Heart right ventricle (tissue), 16 donors: ENCODE measurements at regions not wholly inside any gene's neighbourhood (a gene's known extent, or its start where the extent isn't known, plus 50 kb on each side); places are given as distances from the start of the nearest gene placed in this dataset.
A peak's percentile ranks its signal among the peaks of the same experiment; 100 is the strongest.

Source experiments
- ATAC-seq, 8 donors: fragments of 200-7000 bp; cut with Tn5 transposase; one replicate each; pipeline ENCODE4 v1.9.1; 2020; ENCODE audit warnings: mild to moderate bottlenecking in 8 of 8, moderate library complexity in 8 of 8, moderate number of reproducible peaks in 1 of 8
- DNase-seq, 2 donors: peaks; one replicate each; pipeline ENCODE4 v3.0.0-alpha.2; 2020
- H3K27ac ChIP-seq, 10 donors: fragments of 200-600 bp; sonication (generic) in 2 of 10; one replicate each; pipeline versions ENCODE4 v1.5.0 to v1.8.0; 2020 to 2022; ENCODE audit warnings: mild to moderate bottlenecking in 3 of 10
- H3K27me3 ChIP-seq, 7 donors: fragments of 200-600 bp; one replicate each; pipeline ENCODE4 v1.8.0; 2021 to 2022; ENCODE audit warnings: mild to moderate bottlenecking in 2 of 7
- H3K36me3 ChIP-seq, 9 donors: fragments of 200-600 bp; sonication (generic) in 1 of 9; one replicate each; pipeline versions ENCODE4 v1.5.0 to v1.8.0; 2020 to 2022; ENCODE audit warnings: mild to moderate bottlenecking in 2 of 9
- H3K4me1 ChIP-seq, 9 donors: fragments of 200-600 bp; sonication (generic) in 1 of 9; one replicate each; pipeline versions ENCODE4 v1.5.0 to v1.8.0; 2020 to 2022; ENCODE audit warnings: mild to moderate bottlenecking in 4 of 9
- H3K4me3 ChIP-seq, 10 donors: fragments of 200-600 bp; sonication (generic) in 2 of 10; one replicate each; pipeline versions ENCODE4 v1.5.0 to v1.8.0; 2020 to 2022; ENCODE audit warnings: mild to moderate bottlenecking in 7 of 10, moderate library complexity in 2 of 10
- H3K9me3 ChIP-seq, 11 donors: fragments of 200-600 bp in 10 of 11; sonication (generic) in 2 of 11; one replicate each; pipeline versions ENCODE4 v1.5.0 to v1.8.0; 2013 to 2022; ENCODE audit warnings: mild to moderate bottlenecking in 2 of 11, control low read depth in 1 of 11, moderate library complexity in 1 of 11
- WGBS, 2 donors: extraction: QIAGEN DNeasy Blood & Tissue Kit; methylation state at CpG; one replicate each; pipeline ENCODE4 v1.1.7; 2013; ENCODE audit warnings: inconsistent platforms in 1 of 2; 5-methylcytosine and 5-hydroxymethylcytosine counted together
- intact Hi-C, 10 donors: fragments of 100-400 bp; cut with DNase I; formaldehyde crosslinking; loops; one replicate each; pipeline versions ENCODE4 v1.11.1 to v1.14.2; 2022
- TF ChIP-seq, protein P1 (sequence below), 9 donors: fragments of 200-600 bp; sonication (generic) in 2 of 9; IDR thresholded peaks; one replicate each; pipeline versions ENCODE4 v1.5.0 to v1.8.0; 2021 to 2022; ENCODE audit warnings: antibody characterized with exemption in 9 of 9, mild to moderate bottlenecking in 5 of 9, moderate library complexity in 1 of 9
- donor health status: Arrhythmogenic right ventricular cardiomyopathy.
- donor health status: ischemic (EF 13 %, LVEDD 7.1; RV severe dilation, severe dysfunction).
- donor health status: healthy with polysubstance abuse.
- donor health status: DM: no; HTN: yes; CAD: no.
- donor health status: DM: no; HTN: no; CAD: no.
- donor health status: ischemic (EF 25% LVEDD 6.9; RV normal size, moderate dysfunction).
- donor health status: ischemic (EF 25% LVEDD 5.7; RV mildly dilated, moderate dysfunction).
- donor health status: healthy.
- donor health status: DM: yes; HTN: yes; CAD: no.
- donor health status: Ischemic cardiomyopathy.
- donor health status: ischemic (EF 35%, LVEDD 5.7; RV mildly dilated, moderate dysfunction).
- donor health status: nonischemic (EF 11% LVEDD 7.7; RV severe dilation, severe dysfunction).
- donor health status: DM: yes; HTN: yes; CAD: no.
- donor health status: PGD.
- donor health status: ischemic (EF 29% LVEDD 5.4; RV normal size, mild dysfunction).
- donor health status: nonischemic (EF 23%, LVEDD 6.1; RV moderate dilation, normal function).

DNA sequence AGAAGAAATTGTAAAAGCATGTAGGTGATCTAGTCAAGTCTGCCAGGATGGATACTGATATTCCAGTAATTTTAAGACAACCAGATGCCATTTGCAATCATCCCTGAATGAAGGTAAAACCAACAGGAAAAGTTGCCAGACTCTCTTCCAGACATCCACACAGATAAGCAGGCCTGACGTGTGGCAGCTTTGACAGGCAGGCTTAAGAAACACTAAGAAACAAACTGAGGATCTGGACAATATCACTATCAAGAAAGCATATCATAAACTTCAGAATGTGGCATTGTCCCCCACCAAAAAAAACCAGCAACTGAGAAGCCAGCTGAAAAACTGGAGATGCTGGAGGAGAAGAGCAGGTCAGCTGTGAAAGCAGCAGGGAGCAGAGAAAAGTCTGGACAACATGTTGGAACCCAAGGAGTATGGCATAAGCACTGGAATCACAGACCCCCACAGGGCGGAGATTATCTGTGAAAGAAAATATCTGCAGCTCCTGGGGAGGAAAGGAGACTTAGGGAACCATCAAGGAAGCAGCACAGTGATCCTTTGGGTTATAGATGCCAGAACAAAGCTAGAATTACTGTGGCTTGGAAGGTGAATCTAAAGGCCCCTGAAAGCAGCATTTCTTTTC, 307.0 kb downstream of the CWC27 start:
- no peak for DNase-seq
- WGBS, 2 donors, result 48 to 65% methylated on average over 2 of the region's 2 CpGs
- Histone ChIP-seq H3K4me1 (peaks cover 0 to 25% (median 11%) of the 10 kb centered on the region in 9 donors), H3K4me3 (no peak overlapping the region), H3K36me3 (no peaks in the 10 kb centered on the region), H3K27ac (peak overlapping the region; percentile 15 to 75 (median 58)), H3K27me3 (no peaks in the 10 kb centered on the region), H3K9me3 (no peaks in the 10 kb centered on the region)
- TF ChIP-seq, protein P1, sequence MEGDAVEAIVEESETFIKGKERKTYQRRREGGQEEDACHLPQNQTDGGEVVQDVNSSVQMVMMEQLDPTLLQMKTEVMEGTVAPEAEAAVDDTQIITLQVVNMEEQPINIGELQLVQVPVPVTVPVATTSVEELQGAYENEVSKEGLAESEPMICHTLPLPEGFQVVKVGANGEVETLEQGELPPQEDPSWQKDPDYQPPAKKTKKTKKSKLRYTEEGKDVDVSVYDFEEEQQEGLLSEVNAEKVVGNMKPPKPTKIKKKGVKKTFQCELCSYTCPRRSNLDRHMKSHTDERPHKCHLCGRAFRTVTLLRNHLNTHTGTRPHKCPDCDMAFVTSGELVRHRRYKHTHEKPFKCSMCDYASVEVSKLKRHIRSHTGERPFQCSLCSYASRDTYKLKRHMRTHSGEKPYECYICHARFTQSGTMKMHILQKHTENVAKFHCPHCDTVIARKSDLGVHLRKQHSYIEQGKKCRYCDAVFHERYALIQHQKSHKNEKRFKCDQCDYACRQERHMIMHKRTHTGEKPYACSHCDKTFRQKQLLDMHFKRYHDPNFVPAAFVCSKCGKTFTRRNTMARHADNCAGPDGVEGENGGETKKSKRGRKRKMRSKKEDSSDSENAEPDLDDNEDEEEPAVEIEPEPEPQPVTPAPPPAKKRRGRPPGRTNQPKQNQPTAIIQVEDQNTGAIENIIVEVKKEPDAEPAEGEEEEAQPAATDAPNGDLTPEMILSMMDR (IDR thresholded peaks at IDR 0.05), result no peak
- peak in 6 of 8 donors; percentile 13 to 46 (median 20) for ATAC-seq
- intact Hi-C loops, result no loop called here

DNA sequence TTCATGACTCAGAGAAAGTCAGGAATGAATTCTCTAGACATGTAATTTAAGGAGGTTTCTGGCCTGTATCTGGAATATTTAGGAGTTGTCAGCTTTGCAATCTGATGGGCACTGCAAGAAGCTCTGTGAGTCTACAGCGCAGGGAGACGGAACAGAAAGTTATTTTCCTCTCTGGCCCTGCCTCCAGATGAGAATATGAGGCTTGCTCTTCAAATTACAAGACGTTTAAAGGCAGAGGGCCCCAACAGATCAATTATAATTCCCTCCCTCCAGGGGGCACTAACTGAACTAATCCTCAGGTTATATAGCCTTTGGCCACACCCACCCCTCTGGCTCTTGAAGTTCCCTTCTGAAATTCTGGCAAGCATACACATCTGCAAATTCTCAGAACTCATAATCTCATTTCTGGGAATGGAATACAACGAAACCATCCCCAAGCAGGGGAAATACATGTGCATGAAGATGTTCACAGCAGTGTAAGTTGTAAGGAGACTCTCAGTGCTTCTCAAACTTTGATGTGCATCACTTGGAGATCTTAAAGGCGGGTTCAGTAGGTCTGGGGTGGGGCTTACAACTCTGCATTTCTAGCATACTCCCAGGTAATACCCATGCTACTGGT, 307.6 kb downstream of the CWC27 start:
- intact Hi-C loops, result no loop called here
- WGBS, 2 donors, result 42 to 48% methylated on average over 5 of the region's 5 CpGs
- peak; percentile 44 to 91 (median 81) for ATAC-seq

DNA sequence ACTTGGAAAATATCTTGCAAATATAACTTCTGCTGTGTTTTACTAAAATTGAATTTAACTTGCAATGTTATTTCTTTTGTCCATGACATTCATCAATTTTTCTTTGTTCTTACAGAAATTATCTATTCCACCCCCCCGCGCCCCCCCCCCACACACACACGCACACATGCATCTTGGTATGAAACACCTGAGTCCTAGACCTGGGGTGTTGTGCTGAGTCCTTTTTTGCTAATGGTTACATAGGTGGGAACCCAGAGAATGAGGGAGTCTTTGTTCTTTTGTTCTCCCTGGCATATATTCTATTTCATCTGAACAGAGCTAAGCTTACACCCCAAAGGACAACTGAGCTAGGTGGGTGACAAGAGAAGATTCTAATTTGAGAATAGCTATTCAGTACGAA, 308.9 kb downstream of the CWC27 start:
- ATAC-seq (no peak), DNase-seq (no peak)
- H3K4me3 ChIP-seq, result no peak overlapping the region
- H3K4me1 ChIP-seq, result peaks cover 0 to 25% (median 11%) of the 10 kb centered on the region in 9 donors
- H3K27ac ChIP-seq, result peak overlapping the region in 2 of 10 donors; percentile 1 to 53
- H3K36me3 ChIP-seq, result no peaks in the 10 kb centered on the region
- no peaks in the 10 kb centered on the region for H3K9me3 ChIP-seq
- H3K27me3 ChIP-seq, result no peaks in the 10 kb centered on the region
- TF ChIP-seq, protein P1 (IDR thresholded peaks at IDR 0.05), result no peak
- intact Hi-C loops, result no loop called here
- 63 to 68% methylated on average over 4 of the region's 4 CpGs for whole genome bisulfite sequencing, 2 donors

More for the DNA sequence above, 307.6 kb downstream of the CWC27 start:
- Histone ChIP-seq H3K27me3 (no peaks in the 10 kb centered on the region), H3K36me3 (no peaks in the 10 kb centered on the region), H3K4me3 (no peak overlapping the region), H3K9me3 (no peaks in the 10 kb centered on the region), H3K27ac (peak overlapping the region; percentile 15 to 75 (median 58)), H3K4me1 (peaks cover 0 to 25% (median 11%) of the 10 kb centered on the region in 9 donors)
- TF ChIP-seq, protein P1 (IDR thresholded peaks at IDR 0.05), result peak in 7 of 9 donors; percentile 6 to 48 (median 35)
- peak in 1 of 2 donors; percentile 73 for DNase-seq

DNA sequence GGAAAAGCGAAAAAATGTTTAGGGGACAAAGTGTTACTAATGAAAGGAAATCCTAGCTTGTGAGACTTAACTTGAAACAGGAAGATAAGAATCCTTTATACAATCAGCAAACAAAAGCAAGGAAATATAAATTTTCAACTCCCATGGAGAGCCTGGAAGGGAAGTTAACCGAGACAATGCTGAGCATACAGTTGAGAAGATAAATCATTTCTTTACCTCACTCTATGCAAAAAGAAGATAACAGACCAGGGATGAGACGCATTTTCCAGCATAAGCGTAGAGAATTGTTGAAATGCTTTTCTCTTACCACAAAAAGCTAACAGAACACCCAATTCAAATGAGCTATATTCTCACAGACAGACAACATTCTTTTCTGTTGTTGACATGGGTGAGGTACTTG, 309.6 kb downstream of the CWC27 start:
- Histone ChIP-seq H3K36me3 (no peaks in the 10 kb centered on the region), H3K27me3 (no peaks in the 10 kb centered on the region), H3K4me3 (no peak overlapping the region), H3K4me1 (peaks cover 0 to 25% (median 11%) of the 10 kb centered on the region in 9 donors), H3K27ac (peak overlapping the region in 3 of 10 donors; percentile 1 to 53 (median 1)), H3K9me3 (no peaks in the 10 kb centered on the region)
- ATAC-seq, result no peak
- 77 to 81% methylated on average over 4 of the region's 4 CpGs for WGBS, 2 donors
- TF ChIP-seq, protein P1 (IDR thresholded peaks at IDR 0.05), result no peak
- DNase-seq, result no peak
- intact Hi-C loops, result no loop called here
